C4-2B (cell line): ENCODE measurements at regions not wholly inside any gene's neighbourhood (a gene's known extent, or its start where the extent isn't known, plus 50 kb on each side); places are given as distances from the start of the nearest gene placed in this dataset.

ENCODE experiments used
- ZFX ChIP-seq: fragments of 450-650 bp; IDR thresholded peaks from 2 replicates; pipeline ENCODE4 v1.6.1; 2017
- TF ChIP-seq, protein P1 (sequence below): fragments of 450-650 bp; conservative IDR thresholded peaks from 2 replicates; pipeline ENCODE4 v1.5.1; 2017; ENCODE audit warnings: mild to moderate bottlenecking

GRCh38 chr4:89539797-89540711 is 232.5 kb upstream of the GPRIN3 start:
- TF ChIP-seq, protein P1, sequence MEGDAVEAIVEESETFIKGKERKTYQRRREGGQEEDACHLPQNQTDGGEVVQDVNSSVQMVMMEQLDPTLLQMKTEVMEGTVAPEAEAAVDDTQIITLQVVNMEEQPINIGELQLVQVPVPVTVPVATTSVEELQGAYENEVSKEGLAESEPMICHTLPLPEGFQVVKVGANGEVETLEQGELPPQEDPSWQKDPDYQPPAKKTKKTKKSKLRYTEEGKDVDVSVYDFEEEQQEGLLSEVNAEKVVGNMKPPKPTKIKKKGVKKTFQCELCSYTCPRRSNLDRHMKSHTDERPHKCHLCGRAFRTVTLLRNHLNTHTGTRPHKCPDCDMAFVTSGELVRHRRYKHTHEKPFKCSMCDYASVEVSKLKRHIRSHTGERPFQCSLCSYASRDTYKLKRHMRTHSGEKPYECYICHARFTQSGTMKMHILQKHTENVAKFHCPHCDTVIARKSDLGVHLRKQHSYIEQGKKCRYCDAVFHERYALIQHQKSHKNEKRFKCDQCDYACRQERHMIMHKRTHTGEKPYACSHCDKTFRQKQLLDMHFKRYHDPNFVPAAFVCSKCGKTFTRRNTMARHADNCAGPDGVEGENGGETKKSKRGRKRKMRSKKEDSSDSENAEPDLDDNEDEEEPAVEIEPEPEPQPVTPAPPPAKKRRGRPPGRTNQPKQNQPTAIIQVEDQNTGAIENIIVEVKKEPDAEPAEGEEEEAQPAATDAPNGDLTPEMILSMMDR = no peak
- TF ChIP-seq ZFX = no peak
